Karpas-422 (cell line): ENCODE measurements at regions not wholly inside any gene's neighbourhood (a gene's known extent, or its start where the extent isn't known, plus 50 kb on each side); places are given as distances from the start of the nearest gene placed in this dataset.

Source experiments
- DNase-seq: peaks from one replicate; pipeline ENCODE4 v3.0.0-alpha.2; 2015
- H2AFZ ChIP-seq: fragments of 200-600 bp; sonication (generic); 2 replicates; pipeline ENCODE4 v1.6.1; 2014; ENCODE audit warnings: antibody characterized with exemption, low read length, mixed read lengths
- H3K27ac ChIP-seq: fragments of 200-600 bp; sonication (generic); 2 replicates; pipeline ENCODE4 v1.5.1; 2014; ENCODE audit warnings: mild to moderate bottlenecking, low read length, moderate library complexity
- H3K27me3 ChIP-seq: fragments of 200-600 bp; sonication (generic); 2 replicates; pipeline ENCODE4 v1.6.1; 2014; ENCODE audit warnings: low read length, mixed read lengths
- H3K36me3 ChIP-seq: fragments of 200-600 bp; sonication (generic); 2 replicates; pipeline ENCODE4 v1.6.1; 2014; ENCODE audit warnings: low read length, mixed read lengths; ENCODE audit not compliant: insufficient read depth
- H3K4me1 ChIP-seq: fragments of 200-600 bp; sonication (generic); 2 replicates; pipeline ENCODE4 v1.6.1; 2014; ENCODE audit warnings: mild to moderate bottlenecking, low read length, mixed read lengths
- H3K4me2 ChIP-seq: fragments of 200-600 bp; sonication (generic); 2 replicates; pipeline ENCODE4 v1.6.1; 2014; ENCODE audit warnings: low read length, low read depth, mild to moderate bottlenecking; ENCODE audit not compliant: poor library complexity, severe bottlenecking
- H3K4me3 ChIP-seq: fragments of 200-600 bp; sonication (generic); 2 replicates; pipeline ENCODE4 v1.5.1; 2014; ENCODE audit warnings: mild to moderate bottlenecking, antibody characterized with exemption, low read length, mixed read lengths
- H3K79me2 ChIP-seq: fragments of 200-600 bp; sonication (generic); 2 replicates; pipeline ENCODE4 v1.6.1; 2014; ENCODE audit warnings: mild to moderate bottlenecking, low read length, mixed read lengths
- H3K9ac ChIP-seq: fragments of 200-600 bp; sonication (generic); 2 replicates; pipeline ENCODE4 v1.6.0; 2014; ENCODE audit warnings: low read length
- H3K9me2 ChIP-seq: fragments of 200-600 bp; sonication (generic), shearing (Covaris generic); replicated peaks from 2 replicates; pipeline ENCODE4 v1.6.0; 2014; ENCODE audit warnings: mild to moderate bottlenecking, low read length, moderate library complexity; ENCODE audit not compliant: insufficient read depth
- H3K9me3 ChIP-seq: fragments of 300-700, 200-600 bp; sonication (generic); 2 replicates; pipeline ENCODE4 v1.6.1; 2014; ENCODE audit warnings: low read length, mixed read lengths
- H4K20me1 ChIP-seq: fragments of 200-600 bp; sonication (generic); 2 replicates; pipeline ENCODE4 v1.6.1; 2014; ENCODE audit warnings: mild to moderate bottlenecking, antibody characterized with exemption, low read length, low read depth; ENCODE audit not compliant: insufficient read depth

GRCh38 chr6:163744256-163744925 is 329.9 kb downstream of the QKI start:
- Histone ChIP-seq H3K36me3 (no peaks in the 10 kb centered on the region), H3K4me2 (no peak overlapping the region), H3K4me3 (no peak overlapping the region), H4K20me1 (no peaks in the 10 kb centered on the region), H2AFZ (no peak overlapping the region), H3K9me3 (0 out of 2 replicates have a peak, but pooled peaks cover 3% of the 10 kb centered on the region), H3K27ac (no peak overlapping the region), H3K27me3 (no peaks in the 10 kb centered on the region), H3K4me1 (no peaks in the 10 kb centered on the region), H3K9me2 (no peaks in the 10 kb centered on the region), H3K79me2 (no peaks in the 10 kb centered on the region), H3K9ac (no peak overlapping the region)
- DNase-seq, result no peak

GRCh38 chr6:163743796-163744195 is 329.3 kb downstream of the QKI start:
- no peaks in the 10 kb centered on the region for H3K9me2 ChIP-seq
- H3K4me1 ChIP-seq, result no peaks in the 10 kb centered on the region
- H3K36me3 ChIP-seq, result no peaks in the 10 kb centered on the region
- no peak overlapping the region for H3K4me3 ChIP-seq
- no peak overlapping the region for H3K4me2 ChIP-seq
- no peak overlapping the region for H3K27ac ChIP-seq
- H3K79me2 ChIP-seq, result no peaks in the 10 kb centered on the region
- no peak for DNase-seq
- H3K9me3 ChIP-seq, result 0 out of 2 replicates have a peak, but pooled peaks cover 3% of the 10 kb centered on the region
- H3K27me3 ChIP-seq, result no peaks in the 10 kb centered on the region
- H2AFZ ChIP-seq, result no peak overlapping the region
- H3K9ac ChIP-seq, result no peak overlapping the region
- no peaks in the 10 kb centered on the region for H4K20me1 ChIP-seq

- Histone ChIP-seq H3K36me3 (no peaks in the 10 kb centered on the region), H3K9me3 (0 out of 2 replicates have a peak, but pooled peaks cover 3% of the 10 kb centered on the region), H3K27ac (no peak overlapping the region), H2AFZ (no peak overlapping the region), H3K4me1 (no peaks in the 10 kb centered on the region), H3K9ac (no peak overlapping the region), H3K27me3 (no peaks in the 10 kb centered on the region), H3K4me3 (no peak overlapping the region), H3K9me2 (no peaks in the 10 kb centered on the region), H4K20me1 (no peaks in the 10 kb centered on the region), H3K4me2 (no peak overlapping the region), H3K79me2 (no peaks in the 10 kb centered on the region)
- DNase-seq, result no peak
Observed at GRCh38 chr6:163741743-163742363, 327.3 kb downstream of the QKI start.

- Histone ChIP-seq H4K20me1 (no peaks in the 10 kb centered on the region), H3K9ac (no peak overlapping the region), H3K27me3 (no peaks in the 10 kb centered on the region), H3K9me3 (no peaks in the 10 kb centered on the region), H3K4me2 (no peak overlapping the region), H3K79me2 (no peaks in the 10 kb centered on the region), H3K4me3 (no peak overlapping the region), H3K36me3 (no peaks in the 10 kb centered on the region), H2AFZ (no peak overlapping the region), H3K4me1 (no peaks in the 10 kb centered on the region), H3K9me2 (no peaks in the 10 kb centered on the region), H3K27ac (no peak overlapping the region)
- DNase-seq, result no peak
Observed at GRCh38 chr6:163741342-163741741, 326.8 kb downstream of the QKI start.

GRCh38 chr6:163739966-163740365 is 325.4 kb downstream of the QKI start:
- Histone ChIP-seq H2AFZ (no peak overlapping the region), H3K4me3 (no peak overlapping the region), H3K27ac (no peak overlapping the region), H3K9ac (no peak overlapping the region), H3K4me2 (no peak overlapping the region), H3K27me3 (no peaks in the 10 kb centered on the region), H3K9me2 (no peaks in the 10 kb centered on the region), H4K20me1 (no peaks in the 10 kb centered on the region), H3K36me3 (no peaks in the 10 kb centered on the region), H3K4me1 (no peaks in the 10 kb centered on the region), H3K9me3 (no peaks in the 10 kb centered on the region), H3K79me2 (no peaks in the 10 kb centered on the region)
- no peak for DNase-seq

GRCh38 chr6:163739408-163739725 is 324.8 kb downstream of the QKI start:
- H3K4me1 ChIP-seq, result no peaks in the 10 kb centered on the region
- H3K79me2 ChIP-seq, result no peaks in the 10 kb centered on the region
- H3K9me3 ChIP-seq, result no peaks in the 10 kb centered on the region
- H3K9me2 ChIP-seq, result no peaks in the 10 kb centered on the region
- no peak overlapping the region for H3K4me2 ChIP-seq
- no peaks in the 10 kb centered on the region for H3K27me3 ChIP-seq
- H3K4me3 ChIP-seq, result no peak overlapping the region
- DNase-seq, result no peak
- H3K9ac ChIP-seq, result no peak overlapping the region
- H2AFZ ChIP-seq, result no peak overlapping the region
- no peaks in the 10 kb centered on the region for H4K20me1 ChIP-seq
- no peaks in the 10 kb centered on the region for H3K36me3 ChIP-seq
- H3K27ac ChIP-seq, result no peak overlapping the region

GRCh38 chr6:163738725-163739407 is 324.3 kb downstream of the QKI start:
- DNase-seq, result no peak
- H3K4me3 ChIP-seq, result no peak overlapping the region
- no peaks in the 10 kb centered on the region for H3K9me3 ChIP-seq
- no peak overlapping the region for H2AFZ ChIP-seq
- no peaks in the 10 kb centered on the region for H3K79me2 ChIP-seq
- no peak overlapping the region for H3K4me2 ChIP-seq
- no peaks in the 10 kb centered on the region for H3K9me2 ChIP-seq
- H3K27me3 ChIP-seq, result no peaks in the 10 kb centered on the region
- no peaks in the 10 kb centered on the region for H4K20me1 ChIP-seq
- no peak overlapping the region for H3K9ac ChIP-seq
- no peaks in the 10 kb centered on the region for H3K4me1 ChIP-seq
- no peaks in the 10 kb centered on the region for H3K36me3 ChIP-seq
- H3K27ac ChIP-seq, result no peak overlapping the region

- Histone ChIP-seq H2AFZ (no peak overlapping the region), H3K9me2 (no peaks in the 10 kb centered on the region), H3K27me3 (no peaks in the 10 kb centered on the region), H4K20me1 (no peaks in the 10 kb centered on the region), H3K79me2 (no peaks in the 10 kb centered on the region), H3K27ac (no peak overlapping the region), H3K4me2 (no peak overlapping the region), H3K36me3 (no peaks in the 10 kb centered on the region), H3K9ac (no peak overlapping the region), H3K9me3 (no peaks in the 10 kb centered on the region), H3K4me3 (no peak overlapping the region), H3K4me1 (no peaks in the 10 kb centered on the region)
- no peak for DNase-seq
Observed at GRCh38 chr6:163738304-163738703, 323.8 kb downstream of the QKI start.
